ENCODE measurements at regions not wholly inside any gene's neighbourhood (a gene's known extent, or its start where the extent isn't known, plus 50 kb on each side); places are given as distances from the start of the nearest gene placed in this dataset.
A peak's percentile ranks its signal among the peaks of the same experiment; 100 is the strongest.

DNA sequence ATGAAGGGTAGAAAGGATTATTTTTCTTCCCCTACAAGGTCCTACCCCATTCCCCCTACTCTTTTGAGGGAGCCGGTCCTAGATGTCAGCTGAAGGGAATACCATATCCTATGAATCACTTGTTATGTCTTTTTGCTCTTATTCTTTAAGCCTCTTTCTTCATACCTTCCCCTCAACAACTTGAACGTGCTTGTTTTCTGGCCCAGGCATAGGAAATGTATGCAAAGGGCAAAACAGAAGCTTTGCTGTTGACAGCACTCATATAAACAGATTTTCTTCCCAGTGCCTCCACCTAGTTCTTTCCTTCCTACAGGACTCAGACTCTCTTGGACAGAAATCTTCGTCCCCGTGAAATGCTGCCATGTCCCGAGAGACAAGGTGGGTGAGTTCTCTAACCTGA, 64.6 kb downstream of the TMEM17 start:
- Histone ChIP-seq H3K9me3 (no peaks in the 10 kb centered on the region), H3K27me3 (no peaks in the 10 kb centered on the region), H3K27ac (no peak overlapping the region), H3K4me1 (no peaks in the 10 kb centered on the region), H3K36me3 (no peaks in the 10 kb centered on the region), H3K4me3 (peak overlapping the region in 1 of 2 donors; percentile 38)
- no peak for DNase-seq (ENCODE audit: extremely low spot score in 2 of 2)
- intact Hi-C loops (cut with DNase I): no loop called here
- TF ChIP-seq POLR2A (IDR thresholded peaks at IDR 0.05) (no peak), POLR2AphosphoS5 (IDR thresholded peaks at IDR 0.05; ENCODE audit: insufficient read depth in 1 of 2, low read depth in 1 of 2) (no peak)
- TF ChIP-seq, protein P1, sequence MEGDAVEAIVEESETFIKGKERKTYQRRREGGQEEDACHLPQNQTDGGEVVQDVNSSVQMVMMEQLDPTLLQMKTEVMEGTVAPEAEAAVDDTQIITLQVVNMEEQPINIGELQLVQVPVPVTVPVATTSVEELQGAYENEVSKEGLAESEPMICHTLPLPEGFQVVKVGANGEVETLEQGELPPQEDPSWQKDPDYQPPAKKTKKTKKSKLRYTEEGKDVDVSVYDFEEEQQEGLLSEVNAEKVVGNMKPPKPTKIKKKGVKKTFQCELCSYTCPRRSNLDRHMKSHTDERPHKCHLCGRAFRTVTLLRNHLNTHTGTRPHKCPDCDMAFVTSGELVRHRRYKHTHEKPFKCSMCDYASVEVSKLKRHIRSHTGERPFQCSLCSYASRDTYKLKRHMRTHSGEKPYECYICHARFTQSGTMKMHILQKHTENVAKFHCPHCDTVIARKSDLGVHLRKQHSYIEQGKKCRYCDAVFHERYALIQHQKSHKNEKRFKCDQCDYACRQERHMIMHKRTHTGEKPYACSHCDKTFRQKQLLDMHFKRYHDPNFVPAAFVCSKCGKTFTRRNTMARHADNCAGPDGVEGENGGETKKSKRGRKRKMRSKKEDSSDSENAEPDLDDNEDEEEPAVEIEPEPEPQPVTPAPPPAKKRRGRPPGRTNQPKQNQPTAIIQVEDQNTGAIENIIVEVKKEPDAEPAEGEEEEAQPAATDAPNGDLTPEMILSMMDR (IDR thresholded peaks at IDR 0.05): no peak

DNA sequence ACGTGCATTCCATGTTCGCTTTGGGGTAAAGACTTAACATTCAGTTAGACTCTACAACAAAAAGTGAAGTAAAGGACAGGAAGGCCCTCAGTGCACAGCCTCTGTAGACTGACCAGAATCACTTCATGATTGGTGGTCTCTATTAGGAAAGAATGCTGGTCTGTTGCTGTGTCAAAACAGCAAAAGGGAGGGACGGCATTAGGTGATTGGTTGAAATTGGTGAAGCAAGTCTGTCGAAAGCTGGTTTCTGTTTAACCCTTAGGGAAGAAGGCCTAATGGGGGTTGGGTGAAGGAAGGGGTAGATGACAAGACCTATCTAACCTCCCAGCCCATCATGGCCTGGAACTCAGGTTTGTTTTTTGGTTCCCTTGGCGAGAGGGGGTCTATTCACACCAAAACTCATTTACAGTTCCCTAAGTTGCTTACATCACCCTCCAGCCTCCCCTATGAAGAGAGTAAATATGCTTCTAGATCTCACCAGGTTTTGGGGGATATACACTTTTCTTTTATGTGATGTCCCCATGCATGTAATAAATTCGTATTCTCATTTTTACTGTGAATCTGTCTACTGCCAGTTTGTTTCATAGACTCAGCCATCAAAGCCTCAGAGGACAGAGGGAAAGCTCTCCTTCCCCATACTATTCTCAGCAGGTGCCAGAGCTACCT, 65.6 kb downstream of the TMEM17 start:
- TF ChIP-seq POLR2A (IDR thresholded peaks at IDR 0.05) (no peak), POLR2AphosphoS5 (IDR thresholded peaks at IDR 0.05; ENCODE audit: insufficient read depth in 1 of 2, low read depth in 1 of 2) (no peak)
- TF ChIP-seq, protein P1 (IDR thresholded peaks at IDR 0.05): no peak
- H3K27ac ChIP-seq: no peak overlapping the region
- no peaks in the 10 kb centered on the region for H3K9me3 ChIP-seq
- no peaks in the 10 kb centered on the region for H3K36me3 ChIP-seq
- intact Hi-C loops (cut with DNase I): no loop called here
- no peak for DNase-seq (ENCODE audit: extremely low spot score in 2 of 2)
- H3K4me1 ChIP-seq: no peaks in the 10 kb centered on the region
- no peaks in the 10 kb centered on the region for H3K27me3 ChIP-seq
- no peak overlapping the region for H3K4me3 ChIP-seq

DNA sequence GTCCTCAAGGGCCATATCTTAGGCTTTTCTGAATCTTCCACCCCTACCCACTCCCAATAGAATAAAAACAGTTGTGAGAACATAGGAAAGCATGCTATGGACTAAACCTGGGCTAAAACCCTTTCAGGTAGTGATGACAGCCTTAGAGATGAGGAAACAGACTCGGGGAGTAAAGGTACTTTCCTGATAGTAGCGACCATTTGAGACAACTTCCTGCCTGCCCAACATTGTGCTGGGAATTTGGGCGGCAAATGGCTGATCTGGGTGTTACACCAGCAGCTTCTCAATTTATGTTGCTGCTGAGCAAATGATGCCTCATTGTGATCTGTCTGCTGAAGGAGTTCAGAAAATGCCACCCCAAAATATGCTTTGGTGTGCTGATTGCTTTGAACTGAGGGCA, 66.6 kb downstream of the TMEM17 start:
- intact Hi-C loops (cut with DNase I): no loop called here
- DNase-seq (ENCODE audit: extremely low spot score in 2 of 2): no peak
- Histone ChIP-seq H3K4me1 (no peaks in the 10 kb centered on the region), H3K27ac (no peak overlapping the region), H3K4me3 (no peak overlapping the region), H3K9me3 (no peaks in the 10 kb centered on the region), H3K36me3 (no peaks in the 10 kb centered on the region), H3K27me3 (no peaks in the 10 kb centered on the region)
- no peak for TF ChIP-seq POLR2AphosphoS5 (IDR thresholded peaks at IDR 0.05; ENCODE audit: insufficient read depth in 1 of 2, low read depth in 1 of 2)
- TF ChIP-seq POLR2A (IDR thresholded peaks at IDR 0.05): no peak
- TF ChIP-seq, protein P1 (IDR thresholded peaks at IDR 0.05): no peak

DNA sequence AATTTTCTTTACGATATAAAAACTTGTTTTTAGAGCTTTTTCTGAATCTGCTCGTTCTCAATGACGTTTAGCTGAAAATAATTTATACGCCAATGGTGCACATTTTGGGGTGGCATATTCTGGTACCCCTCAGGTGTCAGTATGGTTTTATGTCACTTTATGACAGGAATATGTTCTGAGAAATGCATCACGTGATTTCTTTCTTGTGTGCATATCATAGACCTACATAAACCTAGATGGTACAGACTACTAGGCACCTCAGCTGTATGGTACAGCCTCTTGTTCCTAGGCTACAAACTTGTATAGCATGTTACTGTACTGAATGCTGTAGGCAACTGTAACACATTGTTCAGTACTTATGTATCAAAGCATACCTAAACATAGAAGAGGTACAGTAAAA, 68.2 kb downstream of the TMEM17 start:
- H3K27me3 ChIP-seq: no peaks in the 10 kb centered on the region
- no peaks in the 10 kb centered on the region for H3K9me3 ChIP-seq
- no peak overlapping the region for H3K27ac ChIP-seq
- TF ChIP-seq POLR2AphosphoS5 (IDR thresholded peaks at IDR 0.05; ENCODE audit: insufficient read depth in 1 of 2, low read depth in 1 of 2): no peak
- TF ChIP-seq POLR2A (IDR thresholded peaks at IDR 0.05): no peak
- TF ChIP-seq, protein P1 (IDR thresholded peaks at IDR 0.05): no peak
- DNase-seq (ENCODE audit: extremely low spot score in 2 of 2): no peak
- intact Hi-C loops (cut with DNase I): no loop called here
- H3K4me1 ChIP-seq: no peaks in the 10 kb centered on the region
- H3K4me3 ChIP-seq: no peak overlapping the region
- H3K36me3 ChIP-seq: no peaks in the 10 kb centered on the region

DNA sequence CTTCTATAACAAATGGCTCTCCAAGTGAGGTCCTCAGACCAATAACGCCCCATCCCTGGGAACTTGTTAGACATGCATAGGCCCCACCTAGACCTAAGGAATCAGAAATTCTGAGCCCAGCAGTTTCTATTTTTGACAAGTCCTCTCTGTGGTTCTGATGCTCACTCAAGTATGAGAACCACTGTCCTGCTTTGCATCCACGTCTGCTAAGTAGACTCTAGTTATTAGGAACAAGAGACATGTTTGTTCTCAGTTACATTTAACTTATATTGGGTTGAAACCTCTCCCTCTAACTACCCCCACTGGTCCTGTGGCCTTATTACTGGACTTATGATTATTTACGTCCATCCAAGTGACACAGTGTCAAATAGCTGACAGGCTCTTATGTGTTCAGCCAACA, 70.3 kb downstream of the TMEM17 start:
- Histone ChIP-seq H3K9me3 (no peaks in the 10 kb centered on the region), H3K4me1 (no peaks in the 10 kb centered on the region), H3K36me3 (no peaks in the 10 kb centered on the region), H3K27me3 (no peaks in the 10 kb centered on the region), H3K27ac (no peak overlapping the region), H3K4me3 (no peak overlapping the region)
- TF ChIP-seq POLR2AphosphoS5 (IDR thresholded peaks at IDR 0.05; ENCODE audit: insufficient read depth in 1 of 2, low read depth in 1 of 2): no peak
- TF ChIP-seq POLR2A (IDR thresholded peaks at IDR 0.05): no peak
- TF ChIP-seq, protein P1 (IDR thresholded peaks at IDR 0.05): no peak
- no peak for DNase-seq (ENCODE audit: extremely low spot score in 2 of 2)
- intact Hi-C loops (cut with DNase I): no loop called here
